Fibroblast of skin of right quadriceps (primary cell): ENCODE measurements at regions not wholly inside any gene's neighbourhood (a gene's known extent, or its start where the extent isn't known, plus 50 kb on each side); places are given as distances from the start of the nearest gene placed in this dataset.
"Not testable (repeated sequence)": the region's sequence is repeated elsewhere in the genome, so short reads cannot be mapped to it uniquely, and the experiment has no call there.

Experiments used
- DNase-seq: peaks from one replicate; pipeline ENCODE4 v3.0.0-alpha.2; 2013

DNA sequence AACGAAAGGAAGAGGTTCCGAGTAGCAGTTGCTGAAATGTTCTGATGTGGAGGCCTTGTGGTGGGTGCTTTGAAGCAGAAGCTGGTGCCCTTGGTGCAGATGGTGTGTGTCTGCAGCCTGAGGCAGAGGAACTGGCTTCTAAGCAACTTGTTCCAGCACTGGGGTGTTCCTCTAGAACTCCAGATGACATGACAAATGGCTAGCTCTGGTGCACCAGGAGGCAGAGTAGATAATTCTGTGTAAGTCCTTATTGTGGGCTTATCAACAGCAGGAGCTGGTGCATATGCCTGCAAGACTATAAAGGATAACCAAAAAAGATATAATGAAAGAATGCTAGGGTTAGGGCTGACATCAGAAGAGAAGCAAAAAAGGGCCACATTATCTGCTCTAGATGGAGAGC lies 76.5 kb downstream of the ARL5B start:
- no peak for DNase-seq

GRCh38 chr10:18737236-18737635 lies 78.0 kb downstream of the ARL5B start:
- peak; percentile 23 for DNase-seq

DNA sequence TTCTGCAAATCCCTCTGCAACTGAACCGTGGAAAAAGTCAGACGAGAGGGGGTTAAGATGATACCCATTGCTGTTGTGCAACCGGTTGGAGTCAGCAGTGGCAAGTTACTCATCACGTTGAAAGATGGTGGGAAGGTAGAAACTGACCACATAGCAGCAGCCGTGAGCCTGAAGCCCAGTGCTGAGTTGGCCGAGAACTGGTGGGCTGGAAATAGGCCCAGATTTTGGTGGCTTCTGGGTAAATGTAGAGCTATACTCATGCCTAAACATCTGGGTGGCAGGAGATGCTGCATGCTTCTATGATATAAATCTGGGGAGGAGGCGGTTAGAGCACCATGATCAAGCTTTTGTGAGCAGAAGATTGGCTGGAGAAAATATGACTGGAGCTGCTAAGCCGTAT lies 78.6 kb downstream of the ARL5B start:
- DNase-seq: peak; percentile 80

DNA sequence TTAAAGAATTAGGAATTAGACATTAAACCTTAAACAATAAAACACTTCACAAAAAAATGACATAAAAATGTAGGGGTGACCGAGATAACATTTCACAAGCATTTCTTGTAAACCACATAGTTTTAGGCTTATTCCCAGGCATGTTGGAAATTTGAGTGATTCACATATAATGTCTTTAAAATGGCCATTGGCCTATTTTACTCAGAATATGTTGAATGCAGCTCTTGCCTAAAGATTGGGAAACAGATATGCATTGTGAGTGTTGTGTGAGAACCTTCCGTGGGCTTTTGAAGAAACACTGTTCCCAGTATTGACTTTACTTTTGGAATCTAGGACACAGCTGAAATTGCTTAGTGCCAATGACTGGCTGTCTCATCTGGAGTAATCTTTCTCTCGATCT lies 79.6 kb downstream of the ARL5B start:
- peak; percentile 67 for DNase-seq

- no peak for DNase-seq
Measured at GRCh38 chr10:18743926-18744325, 84.7 kb downstream of the ARL5B start.

GRCh38 chr10:18753312-18753895 lies 94.2 kb downstream of the ARL5B start:
- DNase-seq: no peak

DNA sequence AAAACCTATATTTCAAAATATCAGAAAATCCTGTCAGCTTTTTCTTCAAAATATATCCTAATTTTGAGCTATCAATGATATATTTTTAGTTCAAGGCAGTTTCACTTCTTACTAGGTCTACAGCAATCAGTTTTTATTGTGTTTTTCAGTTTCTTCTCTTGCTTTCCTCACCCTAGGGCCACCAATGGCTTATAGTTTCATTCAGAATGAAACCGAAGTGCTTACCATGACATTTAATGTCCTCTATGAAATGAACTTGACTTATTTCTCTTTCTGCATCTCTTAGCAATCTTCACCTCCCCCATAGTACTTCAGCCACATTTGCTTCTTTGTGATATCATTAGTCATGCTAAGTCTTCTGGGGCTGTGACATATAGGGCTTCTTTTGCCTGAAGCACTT lies 100.3 kb downstream of the ARL5B start:
- DNase-seq: no peak

DNA sequence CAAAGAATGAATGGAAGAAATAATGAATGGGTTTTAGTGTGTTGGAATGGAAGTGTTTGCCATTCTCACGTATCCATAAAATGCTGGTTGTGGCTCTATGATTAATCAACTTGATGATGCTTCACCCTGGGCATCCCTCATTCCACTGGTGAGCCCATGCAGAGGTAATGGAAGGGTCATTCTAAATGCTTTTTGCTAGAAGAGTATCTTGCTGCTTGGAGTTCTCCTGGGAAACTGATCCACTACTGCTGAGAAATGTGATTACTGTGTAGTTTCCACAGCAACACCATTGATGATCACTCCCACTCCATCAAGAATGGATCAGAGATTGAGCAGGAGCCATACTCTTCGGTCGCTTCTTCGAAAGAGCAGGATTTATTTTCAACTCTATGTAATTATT lies 101.6 kb downstream of the ARL5B start:
- no peak for DNase-seq

- no peak for DNase-seq
Measured at GRCh38 chr10:18767981-18768380, 108.8 kb downstream of the ARL5B start.

DNA sequence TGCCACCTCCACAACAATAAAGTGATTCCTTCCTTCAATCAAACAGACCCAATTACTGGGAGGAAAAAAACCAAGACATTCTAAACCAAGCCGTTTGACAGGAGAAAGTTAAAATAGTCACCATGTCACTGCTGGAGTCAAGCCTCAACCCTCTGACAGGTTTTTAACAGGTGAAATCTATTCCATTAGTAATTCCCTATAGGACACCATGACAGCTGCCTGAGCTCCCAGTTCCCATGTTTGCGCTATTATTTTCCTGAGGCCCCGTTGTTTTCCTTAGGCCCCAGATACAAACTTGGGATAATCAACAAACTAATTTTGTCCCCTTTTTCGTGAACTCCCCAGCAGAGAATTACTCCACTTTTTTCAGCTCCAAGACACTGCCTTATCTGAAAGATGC lies 113.9 kb downstream of the ARL5B start:
- DNase-seq: no peak

- DNase-seq: no peak
Measured at GRCh38 chr10:18777258-18777657, 118.0 kb downstream of the ARL5B start.

GRCh38 chr10:18786478-18786877 lies 127.2 kb downstream of the ARL5B start:
- no peak for DNase-seq

DNA sequence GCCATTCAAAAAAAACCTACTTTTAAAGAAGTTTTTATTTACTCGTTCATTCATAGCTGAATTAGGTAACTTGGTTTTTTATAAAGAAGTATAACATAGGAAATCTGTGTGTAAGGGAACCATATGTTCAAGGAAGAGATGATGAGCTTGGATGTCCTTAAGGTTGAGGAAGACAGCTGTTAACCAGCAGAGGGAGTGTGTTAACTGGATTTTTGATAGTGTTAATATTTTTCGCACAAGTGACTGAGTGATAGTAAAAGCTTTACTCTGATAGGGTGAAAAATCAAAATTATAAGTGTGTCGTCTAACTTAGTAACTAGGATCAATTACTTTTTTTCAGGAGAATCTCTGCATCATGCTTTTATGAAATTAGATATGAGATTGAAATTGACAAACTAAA lies 134.7 kb downstream of the ARL5B start:
- peak; percentile 2 for DNase-seq

- DNase-seq: no peak
Measured at GRCh38 chr10:18795549-18795948, 136.3 kb downstream of the ARL5B start.

DNA sequence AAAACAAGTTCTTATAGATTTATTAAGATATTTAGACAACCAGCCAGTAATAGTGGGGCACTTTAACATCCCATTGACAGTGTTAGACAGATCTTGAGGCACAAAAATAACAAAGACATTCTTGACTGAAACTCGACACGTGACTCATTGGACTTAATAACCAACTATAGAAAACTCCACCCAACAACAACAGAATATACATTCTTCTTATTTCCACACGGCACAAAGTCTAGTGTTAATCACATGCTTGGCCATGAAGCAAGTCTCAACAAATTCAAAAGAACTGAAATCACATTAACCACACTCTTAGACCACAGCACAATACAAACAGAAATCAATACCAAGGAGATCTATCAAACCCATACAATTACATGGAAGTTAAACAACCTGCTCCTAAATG lies 138.1 kb downstream of the ARL5B start:
- DNase-seq: no peak

GRCh38 chr10:18822156-18822555 lies 162.9 kb downstream of the ARL5B start:
- DNase-seq: peak; percentile 2

DNA sequence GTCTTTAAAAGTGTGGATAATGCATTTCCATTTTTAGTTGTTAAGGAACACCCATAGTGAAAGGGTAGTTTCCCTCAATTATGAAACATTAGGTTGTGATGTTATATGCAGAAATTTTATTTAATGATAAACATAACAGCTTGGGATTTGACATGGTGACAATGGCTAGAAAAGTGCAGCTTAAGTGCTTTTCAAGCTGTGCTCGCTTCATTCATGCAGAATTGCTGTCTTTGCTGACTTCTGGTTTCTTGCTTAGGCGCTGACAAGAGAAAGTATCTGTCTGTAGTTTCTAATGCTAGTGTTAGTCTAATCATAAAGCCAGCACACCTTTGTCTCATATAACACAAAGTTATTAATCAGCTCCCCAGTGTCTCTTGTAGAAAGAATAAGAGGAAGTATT lies 170.0 kb downstream of the ARL5B start:
- no peak for DNase-seq

DNA sequence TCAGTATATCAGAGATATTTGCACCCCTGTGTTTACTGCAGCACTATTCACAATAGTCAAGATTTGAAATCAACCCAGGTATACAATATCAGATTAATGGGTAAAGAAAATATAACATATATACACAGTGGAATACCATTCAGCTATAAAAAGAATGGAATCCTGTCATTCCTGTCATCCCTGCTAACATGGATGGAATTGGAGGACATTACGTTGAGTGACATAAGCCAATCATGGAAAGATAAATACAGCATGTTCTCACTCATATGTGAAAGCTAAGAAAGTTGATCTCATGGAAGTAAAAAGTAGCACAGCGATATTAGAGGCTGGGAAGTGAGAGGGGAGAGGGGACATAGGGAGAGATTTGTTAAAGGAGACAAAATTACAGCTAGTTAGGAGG lies 171.0 kb downstream of the ARL5B start:
- DNase-seq: no peak

DNA sequence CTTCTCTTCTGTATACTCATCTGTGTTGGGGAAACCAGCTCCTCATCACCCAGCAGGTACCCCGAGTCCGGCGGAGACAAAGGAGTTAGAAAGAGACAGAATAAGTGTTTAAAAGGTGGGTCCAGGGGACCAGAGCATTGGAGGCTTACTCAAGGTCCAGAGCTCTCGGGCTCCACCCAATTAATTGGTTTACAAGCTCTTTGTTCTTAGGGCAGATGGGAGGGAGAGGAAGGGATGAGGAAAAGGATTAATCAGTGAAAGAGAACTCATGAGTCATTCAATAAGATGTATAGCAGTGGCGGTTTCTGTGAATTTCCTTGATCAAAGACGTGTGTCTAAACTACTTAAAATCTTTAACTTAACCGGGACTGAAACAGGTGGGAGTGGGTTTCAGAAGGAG lies 192.0 kb upstream of the MALRD1 start:
- not testable (repeated sequence) for DNase-seq

DNA sequence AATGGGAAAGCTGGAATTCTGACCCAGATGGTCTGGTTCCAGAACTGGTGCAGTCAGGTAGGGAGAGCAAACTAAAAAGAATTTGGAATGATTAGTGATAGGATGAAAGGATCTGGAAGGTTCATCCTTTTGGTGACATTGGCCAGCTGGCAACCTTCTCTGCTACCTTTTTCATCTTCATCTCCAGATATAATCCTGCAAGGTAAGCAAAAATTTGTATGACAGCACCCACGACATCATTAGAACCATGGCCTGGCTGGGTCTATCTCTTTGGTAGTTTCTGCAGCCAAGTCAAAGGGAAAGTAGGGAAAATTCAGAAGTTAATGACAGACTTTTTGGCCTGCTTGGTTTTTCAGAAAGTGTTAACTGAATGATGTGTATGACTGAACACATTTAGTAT lies 188.9 kb upstream of the MALRD1 start:
- DNase-seq: no peak

GRCh38 chr10:18860186-18860585 lies 188.4 kb upstream of the MALRD1 start:
- no peak for DNase-seq

- no peak for DNase-seq
Measured at GRCh38 chr10:18860631-18861240, 187.9 kb upstream of the MALRD1 start.

GRCh38 chr10:18861382-18861781 lies 187.2 kb upstream of the MALRD1 start:
- DNase-seq: no peak

DNA sequence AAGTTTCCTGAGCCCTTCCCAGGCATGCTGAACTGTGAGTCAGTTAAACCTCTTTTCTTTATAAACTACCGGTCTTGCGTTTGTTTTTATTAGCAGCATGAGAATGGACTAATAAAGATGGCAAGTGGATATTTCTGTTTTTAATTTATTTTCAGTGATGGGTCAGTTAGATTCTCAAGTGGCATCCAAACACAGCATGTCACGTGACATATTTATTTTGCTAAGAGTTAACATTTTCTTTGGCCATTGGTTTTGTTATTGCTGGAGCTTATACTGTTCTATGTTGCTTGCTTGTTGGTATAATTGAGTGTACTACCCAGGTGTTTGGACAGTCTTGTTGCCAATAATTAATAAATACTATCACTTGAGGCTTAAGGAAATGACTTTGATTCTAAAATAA lies 181.7 kb upstream of the MALRD1 start:
- no peak for DNase-seq

DNA sequence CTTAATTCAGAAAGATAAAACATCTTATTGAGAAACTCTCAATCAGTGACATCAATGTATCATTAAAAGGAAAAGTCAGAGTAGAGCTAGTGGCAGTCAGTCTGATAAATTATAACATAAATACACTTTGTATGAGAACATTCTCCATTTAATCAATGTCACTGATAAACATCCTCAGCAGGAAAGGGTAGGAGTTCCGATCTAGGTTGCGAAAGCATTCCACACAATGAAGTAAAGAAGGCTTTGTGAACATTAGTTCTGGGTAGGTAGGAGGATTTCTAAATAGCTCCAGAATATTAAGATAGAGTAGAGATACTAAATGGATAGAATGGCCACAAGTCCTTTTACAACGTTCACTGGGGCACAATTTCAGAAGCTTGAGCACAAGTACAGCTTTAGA lies 179.7 kb upstream of the MALRD1 start:
- no peak for DNase-seq
